ENCODE measurements at regions not wholly inside any gene's neighbourhood (a gene's known extent, or its start where the extent isn't known, plus 50 kb on each side); places are given as distances from the start of the nearest gene placed in this dataset.

DNA sequence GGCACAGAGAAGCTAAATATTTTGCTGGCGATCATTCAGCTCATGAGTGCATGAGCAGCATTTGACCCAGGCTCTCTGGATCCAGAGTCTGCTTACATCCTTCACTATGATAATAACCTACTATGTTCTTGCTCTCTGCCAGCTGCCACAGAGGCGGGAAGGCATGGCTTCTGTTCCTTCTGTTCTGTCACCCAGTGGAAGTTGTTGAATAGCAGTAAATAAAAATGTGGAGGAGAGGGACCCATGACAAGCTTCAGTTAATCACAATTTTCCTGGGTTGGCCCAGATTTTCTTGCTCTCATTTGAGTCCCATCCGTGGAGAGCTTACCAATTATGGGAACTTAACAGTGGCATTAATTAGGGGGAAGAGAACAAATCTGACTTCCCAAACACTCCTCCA is 250.1 kb upstream of the NOCT start:
- TF ChIP-seq EP300 (IDR thresholded peaks at IDR 0.05; ENCODE audit: borderline replicate concordance) (no peak), FOXM1 (IDR thresholded peaks at IDR 0.05; ENCODE audit: borderline replicate concordance, low read depth) (no peak), ZBTB7A (IDR thresholded peaks at IDR 0.05; ENCODE audit: low read depth) (no peak), TCF12 (IDR thresholded peaks at IDR 0.05; ENCODE audit: low read depth) (no peak)
- TF ChIP-seq, protein P1, sequence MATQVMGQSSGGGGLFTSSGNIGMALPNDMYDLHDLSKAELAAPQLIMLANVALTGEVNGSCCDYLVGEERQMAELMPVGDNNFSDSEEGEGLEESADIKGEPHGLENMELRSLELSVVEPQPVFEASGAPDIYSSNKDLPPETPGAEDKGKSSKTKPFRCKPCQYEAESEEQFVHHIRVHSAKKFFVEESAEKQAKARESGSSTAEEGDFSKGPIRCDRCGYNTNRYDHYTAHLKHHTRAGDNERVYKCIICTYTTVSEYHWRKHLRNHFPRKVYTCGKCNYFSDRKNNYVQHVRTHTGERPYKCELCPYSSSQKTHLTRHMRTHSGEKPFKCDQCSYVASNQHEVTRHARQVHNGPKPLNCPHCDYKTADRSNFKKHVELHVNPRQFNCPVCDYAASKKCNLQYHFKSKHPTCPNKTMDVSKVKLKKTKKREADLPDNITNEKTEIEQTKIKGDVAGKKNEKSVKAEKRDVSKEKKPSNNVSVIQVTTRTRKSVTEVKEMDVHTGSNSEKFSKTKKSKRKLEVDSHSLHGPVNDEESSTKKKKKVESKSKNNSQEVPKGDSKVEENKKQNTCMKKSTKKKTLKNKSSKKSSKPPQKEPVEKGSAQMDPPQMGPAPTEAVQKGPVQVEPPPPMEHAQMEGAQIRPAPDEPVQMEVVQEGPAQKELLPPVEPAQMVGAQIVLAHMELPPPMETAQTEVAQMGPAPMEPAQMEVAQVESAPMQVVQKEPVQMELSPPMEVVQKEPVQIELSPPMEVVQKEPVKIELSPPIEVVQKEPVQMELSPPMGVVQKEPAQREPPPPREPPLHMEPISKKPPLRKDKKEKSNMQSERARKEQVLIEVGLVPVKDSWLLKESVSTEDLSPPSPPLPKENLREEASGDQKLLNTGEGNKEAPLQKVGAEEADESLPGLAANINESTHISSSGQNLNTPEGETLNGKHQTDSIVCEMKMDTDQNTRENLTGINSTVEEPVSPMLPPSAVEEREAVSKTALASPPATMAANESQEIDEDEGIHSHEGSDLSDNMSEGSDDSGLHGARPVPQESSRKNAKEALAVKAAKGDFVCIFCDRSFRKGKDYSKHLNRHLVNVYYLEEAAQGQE (IDR thresholded peaks at IDR 0.05; ENCODE audit: low read depth), result no peak

- TF ChIP-seq RAD21 (IDR thresholded peaks at IDR 0.05; ENCODE audit: low read depth), result no peak
- TF ChIP-seq CREB1 (IDR thresholded peaks at IDR 0.05; ENCODE audit: low read depth), result no peak
- no peak for TF ChIP-seq EP300 (IDR thresholded peaks at IDR 0.05; ENCODE audit: borderline replicate concordance)
- TF ChIP-seq CEBPB (IDR thresholded peaks at IDR 0.05), result no peak
- no peak for TF ChIP-seq MAX (IDR thresholded peaks at IDR 0.05)
- no peak for TF ChIP-seq TCF12 (IDR thresholded peaks at IDR 0.05; ENCODE audit: low read depth)
Measured at GRCh38 chr4:138761638-138762220, 253.9 kb upstream of the NOCT start.

DNA sequence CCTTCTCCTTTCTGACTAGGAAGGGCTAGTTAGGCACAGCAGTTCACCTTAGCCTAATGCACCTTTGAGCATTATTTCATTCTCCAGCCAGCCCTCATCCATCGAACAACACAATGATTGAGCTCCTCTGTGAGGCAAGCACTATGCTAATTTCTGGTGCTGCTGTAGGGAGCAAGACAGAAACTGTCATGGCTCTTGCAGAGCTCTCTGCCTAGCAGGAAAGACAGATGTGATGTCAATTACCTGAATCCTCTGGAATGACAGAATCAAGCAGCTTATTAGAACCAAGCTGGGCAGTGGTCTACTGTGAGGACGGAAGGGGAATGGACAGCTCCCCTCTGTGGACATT is 256.1 kb upstream of the NOCT start:
- no peak for TF ChIP-seq CEBPB (IDR thresholded peaks at IDR 0.05)
- no peak for TF ChIP-seq NFIC (IDR thresholded peaks at IDR 0.05)
- TF ChIP-seq CREB1 (IDR thresholded peaks at IDR 0.05; ENCODE audit: low read depth), result no peak
- no peak for TF ChIP-seq MAX (IDR thresholded peaks at IDR 0.05)
- no peak for TF ChIP-seq USF1 (IDR thresholded peaks at IDR 0.05)
- no peak for TF ChIP-seq TCF12 (IDR thresholded peaks at IDR 0.05; ENCODE audit: low read depth)
- no peak for TF ChIP-seq YY1 (IDR thresholded peaks at IDR 0.05; ENCODE audit: low read depth)

DNA sequence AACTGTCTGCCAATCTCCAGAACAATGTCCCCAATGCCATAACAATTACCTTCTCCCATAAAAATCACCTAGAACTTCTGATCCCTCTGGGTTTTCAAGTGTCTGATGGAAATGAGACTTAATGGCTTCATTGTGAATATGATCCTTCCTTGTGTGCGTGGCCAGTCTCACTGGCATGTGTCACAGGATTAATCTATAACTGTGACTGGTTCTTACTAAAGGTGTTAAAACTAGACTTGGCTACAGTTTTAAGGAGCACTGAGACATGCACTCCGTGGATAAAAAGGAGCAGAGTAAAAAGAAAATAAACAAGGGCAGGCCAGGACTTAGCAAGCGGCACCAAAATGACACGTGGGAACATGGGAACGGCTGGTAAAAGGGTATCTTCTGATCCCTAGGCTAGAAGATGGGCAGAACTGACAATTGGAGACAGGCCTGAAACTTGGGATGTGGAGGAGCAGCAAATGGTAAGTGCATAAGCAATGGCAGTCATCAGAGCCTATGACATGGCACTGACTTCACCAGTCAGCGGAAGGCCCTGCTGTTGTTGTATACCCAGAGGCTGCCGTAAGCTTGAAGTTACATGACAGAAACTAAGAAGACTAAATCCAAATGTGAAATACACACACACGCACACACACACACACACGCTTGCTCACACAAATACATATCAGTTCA is 256.6 kb upstream of the NOCT start:
- TF ChIP-seq, protein P1 (IDR thresholded peaks at IDR 0.05; ENCODE audit: low read depth), result no peak
- TF ChIP-seq RAD21 (IDR thresholded peaks at IDR 0.05; ENCODE audit: low read depth) (no peak), FOXM1 (IDR thresholded peaks at IDR 0.05; ENCODE audit: borderline replicate concordance, low read depth) (no peak), EGR1 (IDR thresholded peaks at IDR 0.05) (no peak), EP300 (IDR thresholded peaks at IDR 0.05; ENCODE audit: borderline replicate concordance) (no peak), TEAD4 (IDR thresholded peaks at IDR 0.05) (no peak), NFIC (IDR thresholded peaks at IDR 0.05) (no peak), TCF12 (IDR thresholded peaks at IDR 0.05; ENCODE audit: low read depth) (no peak), YY1 (IDR thresholded peaks at IDR 0.05; ENCODE audit: low read depth) (no peak), MAX (IDR thresholded peaks at IDR 0.05) (no peak), CREB1 (IDR thresholded peaks at IDR 0.05; ENCODE audit: low read depth) (no peak), CEBPB (IDR thresholded peaks at IDR 0.05) (no peak), USF1 (IDR thresholded peaks at IDR 0.05) (no peak), ZBTB7A (IDR thresholded peaks at IDR 0.05; ENCODE audit: low read depth) (no peak), TAF1 (IDR thresholded peaks at IDR 0.05; ENCODE audit: low read depth) (no peak)

GRCh38 chr4:138758196-138758595 is 257.4 kb upstream of the NOCT start:
- TF ChIP-seq EP300 (IDR thresholded peaks at IDR 0.05; ENCODE audit: borderline replicate concordance) (no peak), CEBPB (IDR thresholded peaks at IDR 0.05) (no peak), NFIC (IDR thresholded peaks at IDR 0.05) (no peak), FOXM1 (IDR thresholded peaks at IDR 0.05; ENCODE audit: borderline replicate concordance, low read depth) (no peak), CREB1 (IDR thresholded peaks at IDR 0.05; ENCODE audit: low read depth) (no peak), TCF12 (IDR thresholded peaks at IDR 0.05; ENCODE audit: low read depth) (no peak), YY1 (IDR thresholded peaks at IDR 0.05; ENCODE audit: low read depth) (no peak), EGR1 (IDR thresholded peaks at IDR 0.05) (no peak), TEAD4 (IDR thresholded peaks at IDR 0.05) (no peak), TAF1 (IDR thresholded peaks at IDR 0.05; ENCODE audit: low read depth) (no peak), MAX (IDR thresholded peaks at IDR 0.05) (no peak), USF1 (IDR thresholded peaks at IDR 0.05) (no peak), ZBTB7A (IDR thresholded peaks at IDR 0.05; ENCODE audit: low read depth) (no peak), RAD21 (IDR thresholded peaks at IDR 0.05; ENCODE audit: low read depth) (no peak)
- TF ChIP-seq, protein P1 (IDR thresholded peaks at IDR 0.05; ENCODE audit: low read depth), result no peak

All from Ishikawa (cell line).